A673 (cell line): ENCODE measurements at regions not wholly inside any gene's neighbourhood (a gene's known extent, or its start where the extent isn't known, plus 50 kb on each side); places are given as distances from the start of the nearest gene placed in this dataset.

Experiments
- EZH2 ChIP-seq: fragments of 200-600 bp; sonication (generic); IDR thresholded peaks from 2 replicates; pipeline ENCODE4 v1.6.1; 2017; ENCODE audit warnings: borderline replicate concordance, low read depth, mild to moderate bottlenecking, mixed read lengths, antibody characterized with exemption, low read length; ENCODE audit not compliant: poor library complexity, severe bottlenecking
- TF ChIP-seq, protein P1 (sequence below): fragments of 300-800, 200-600 bp; sonication (generic); conservative IDR thresholded peaks from 2 replicates; pipeline ENCODE4 v1.5.1; 2017; ENCODE audit warnings: low read depth, mild to moderate bottlenecking, antibody characterized with exemption, low read length, moderate library complexity, mixed read lengths

DNA sequence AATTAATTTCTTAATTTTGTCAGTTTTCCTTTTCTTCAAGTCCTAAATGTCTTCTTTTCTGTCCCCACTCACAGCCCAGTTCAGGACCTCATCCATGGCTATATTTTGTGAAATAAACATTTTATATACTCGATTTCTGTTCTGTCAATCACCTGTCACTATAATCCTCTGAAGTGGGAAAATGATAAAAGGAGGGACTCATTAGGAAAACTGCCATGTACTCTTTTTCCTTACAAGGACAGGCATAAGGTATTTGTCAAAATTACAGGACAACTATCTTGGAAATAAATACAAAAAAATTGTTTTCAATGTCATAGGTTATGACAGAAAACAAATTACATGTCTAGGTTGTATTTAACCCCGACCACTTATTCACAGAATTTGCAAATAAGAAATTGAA lies 240.1 kb upstream of the CBLB start:
- TF ChIP-seq, protein P1, sequence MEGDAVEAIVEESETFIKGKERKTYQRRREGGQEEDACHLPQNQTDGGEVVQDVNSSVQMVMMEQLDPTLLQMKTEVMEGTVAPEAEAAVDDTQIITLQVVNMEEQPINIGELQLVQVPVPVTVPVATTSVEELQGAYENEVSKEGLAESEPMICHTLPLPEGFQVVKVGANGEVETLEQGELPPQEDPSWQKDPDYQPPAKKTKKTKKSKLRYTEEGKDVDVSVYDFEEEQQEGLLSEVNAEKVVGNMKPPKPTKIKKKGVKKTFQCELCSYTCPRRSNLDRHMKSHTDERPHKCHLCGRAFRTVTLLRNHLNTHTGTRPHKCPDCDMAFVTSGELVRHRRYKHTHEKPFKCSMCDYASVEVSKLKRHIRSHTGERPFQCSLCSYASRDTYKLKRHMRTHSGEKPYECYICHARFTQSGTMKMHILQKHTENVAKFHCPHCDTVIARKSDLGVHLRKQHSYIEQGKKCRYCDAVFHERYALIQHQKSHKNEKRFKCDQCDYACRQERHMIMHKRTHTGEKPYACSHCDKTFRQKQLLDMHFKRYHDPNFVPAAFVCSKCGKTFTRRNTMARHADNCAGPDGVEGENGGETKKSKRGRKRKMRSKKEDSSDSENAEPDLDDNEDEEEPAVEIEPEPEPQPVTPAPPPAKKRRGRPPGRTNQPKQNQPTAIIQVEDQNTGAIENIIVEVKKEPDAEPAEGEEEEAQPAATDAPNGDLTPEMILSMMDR: no peak
- TF ChIP-seq EZH2: no peak
